H7 (cell line): ENCODE measurements at regions not wholly inside any gene's neighbourhood (a gene's known extent, or its start where the extent isn't known, plus 50 kb on each side); places are given as distances from the start of the nearest gene placed in this dataset.
"Not testable (repeated sequence)": the region's sequence is repeated elsewhere in the genome, so short reads cannot be mapped to it uniquely, and the experiment has no call there.

Experiments
- DNase-seq: peaks from one replicate; pipeline ENCODE4 v3.0.0; 2012
- H3K27me3 ChIP-seq: 2 replicates; pipeline ENCODE4 v1.6.0; 2011; ENCODE audit warnings: mild to moderate bottlenecking, low read length; ENCODE audit not compliant: control insufficient read depth, insufficient read depth
- H3K36me3 ChIP-seq: replicated peaks from 2 replicates; pipeline ENCODE4 v1.5.1; 2011; ENCODE audit warnings: low read length; ENCODE audit not compliant: control insufficient read depth, insufficient read depth
- H3K4me3 ChIP-seq: 2 replicates; pipeline ENCODE4 v1.5.1; 2011; ENCODE audit warnings: low read depth, mild to moderate bottlenecking, control low read depth, low read length, moderate library complexity; ENCODE audit not compliant: insufficient read depth

GRCh38 chr4:94063084-94063483 is 144.6 kb upstream of the SMARCAD1 start:
- no peak for DNase-seq
- Histone ChIP-seq H3K36me3 (no peaks in the 10 kb centered on the region), H3K4me3 (no peak overlapping the region)

GRCh38 chr4:94068753-94069719 is 138.6 kb upstream of the SMARCAD1 start:
- no peaks in the 10 kb centered on the region for H3K36me3 ChIP-seq
- no peaks in the 10 kb centered on the region for H3K27me3 ChIP-seq
- DNase-seq, result peak; percentile 16
- no peak overlapping the region for H3K4me3 ChIP-seq

More at GRCh38 chr4:94063084-94063483, 144.6 kb upstream of the SMARCAD1 start:
- H3K27me3 ChIP-seq, result no peaks in the 10 kb centered on the region

GRCh38 chr4:94076498-94076897 is 131.2 kb upstream of the SMARCAD1 start:
- Histone ChIP-seq H3K36me3 (no peaks in the 10 kb centered on the region), H3K27me3 (no peaks in the 10 kb centered on the region), H3K4me3 (no peak overlapping the region)
- peak; percentile 42 for DNase-seq

GRCh38 chr4:94084155-94084554 is 123.5 kb upstream of the SMARCAD1 start:
- DNase-seq, result no peak
- H3K27me3 ChIP-seq, result no peaks in the 10 kb centered on the region
- no peaks in the 10 kb centered on the region for H3K36me3 ChIP-seq
- H3K4me3 ChIP-seq, result no peak overlapping the region

GRCh38 chr4:94099141-94099540 is 108.5 kb upstream of the SMARCAD1 start:
- DNase-seq, H3K36me3 ChIP-seq: not testable (repeated sequence)

GRCh38 chr4:94112644-94113043 is 95.0 kb upstream of the SMARCAD1 start:
- no peaks in the 10 kb centered on the region for H3K36me3 ChIP-seq
- no peaks in the 10 kb centered on the region for H3K27me3 ChIP-seq
- no peak for DNase-seq
- no peak overlapping the region for H3K4me3 ChIP-seq

More at GRCh38 chr4:94099141-94099540, 108.5 kb upstream of the SMARCAD1 start:
- not testable (repeated sequence) for H3K27me3 ChIP-seq, H3K4me3 ChIP-seq

GRCh38 chr4:94115687-94116086 is 92.0 kb upstream of the SMARCAD1 start:
- Histone ChIP-seq H3K27me3 (no peaks in the 10 kb centered on the region), H3K36me3 (no peaks in the 10 kb centered on the region), H3K4me3 (no peak overlapping the region)
- no peak for DNase-seq

- no peak for DNase-seq
- Histone ChIP-seq H3K27me3 (no peaks in the 10 kb centered on the region), H3K36me3 (no peaks in the 10 kb centered on the region), H3K4me3 (no peak overlapping the region)
Measured at GRCh38 chr4:94116842-94117241, 90.8 kb upstream of the SMARCAD1 start.

GRCh38 chr4:94126669-94127068 is 81.0 kb upstream of the SMARCAD1 start:
- no peaks in the 10 kb centered on the region for H3K27me3 ChIP-seq
- no peak overlapping the region for H3K4me3 ChIP-seq
- peak; percentile 16 for DNase-seq
- H3K36me3 ChIP-seq, result no peaks in the 10 kb centered on the region

- H3K27me3 ChIP-seq, result no peaks in the 10 kb centered on the region
- DNase-seq, result peak; percentile 38
- H3K36me3 ChIP-seq, result no peaks in the 10 kb centered on the region
- no peak overlapping the region for H3K4me3 ChIP-seq
Measured at GRCh38 chr4:94127707-94128328, 79.8 kb upstream of the SMARCAD1 start.

- Histone ChIP-seq H3K4me3 (no peak overlapping the region), H3K27me3 (no peaks in the 10 kb centered on the region)
- DNase-seq, result no peak
Measured at GRCh38 chr4:94131212-94131611, 76.5 kb upstream of the SMARCAD1 start.

GRCh38 chr4:94135701-94136100 is 72.0 kb upstream of the SMARCAD1 start:
- no peaks in the 10 kb centered on the region for H3K36me3 ChIP-seq
- H3K27me3 ChIP-seq, result no peaks in the 10 kb centered on the region
- no peak overlapping the region for H3K4me3 ChIP-seq
- no peak for DNase-seq

More at GRCh38 chr4:94131212-94131611, 76.5 kb upstream of the SMARCAD1 start:
- H3K36me3 ChIP-seq, result no peaks in the 10 kb centered on the region

- Histone ChIP-seq H3K27me3 (no peaks in the 10 kb centered on the region), H3K4me3 (no peak overlapping the region), H3K36me3 (no peaks in the 10 kb centered on the region)
- no peak for DNase-seq
Measured at GRCh38 chr4:94139931-94140612, 67.6 kb upstream of the SMARCAD1 start.

GRCh38 chr4:94141001-94141400 is 66.7 kb upstream of the SMARCAD1 start:
- Histone ChIP-seq H3K27me3 (no peaks in the 10 kb centered on the region), H3K36me3 (no peaks in the 10 kb centered on the region), H3K4me3 (no peak overlapping the region)
- DNase-seq, result no peak
